CD8-positive, alpha-beta memory T cell (primary cell): ENCODE measurements at regions not wholly inside any gene's neighbourhood (a gene's known extent, or its start where the extent isn't known, plus 50 kb on each side); places are given as distances from the start of the nearest gene placed in this dataset.

Experiments
- CTCF ChIA-PET: fragments of 350-600 bp; sonication (Branson Sonifier 250); formaldehyde crosslinking; loops from one replicate; lab custom pipeline; 2021; ENCODE audit warnings: antibody characterized with exemption; lab: Charles Lee
- POLR2A ChIA-PET: fragments of 350-600 bp; sonication (Branson Sonifier 250); formaldehyde crosslinking; loops from one replicate; lab custom pipeline; 2021; ENCODE audit warnings: antibody characterized with exemption; lab: Charles Lee
- DNase-seq, 5 donors: peaks; one replicate each; pipeline versions ENCODE4 v3.0.0 to v3.0.0-alpha.2; 2020 to 2022; ENCODE audit warnings: mixed read lengths in 1 of 5
- H3K27ac ChIP-seq: one replicate; pipeline ENCODE4 v1.7.0; 2013; ENCODE audit warnings: low read depth, mild to moderate bottlenecking, low read length, moderate library complexity
- H3K27me3 ChIP-seq: 2 replicates; pipeline ENCODE4 v1.7.0; 2013; ENCODE audit warnings: low read length, mild to moderate bottlenecking; ENCODE audit not compliant: insufficient read depth, poor library complexity, severe bottlenecking
- H3K36me3 ChIP-seq: 2 replicates; pipeline ENCODE4 v1.7.0; 2013; ENCODE audit warnings: mild to moderate bottlenecking, low read length, moderate library complexity; ENCODE audit not compliant: insufficient read depth
- H3K4me1 ChIP-seq: 2 replicates; pipeline ENCODE4 v1.7.0; 2013; ENCODE audit warnings: mild to moderate bottlenecking, low read length, moderate library complexity; ENCODE audit not compliant: insufficient read depth
- H3K4me3 ChIP-seq: 2 replicates; pipeline ENCODE4 v1.7.0; 2013; ENCODE audit warnings: mild to moderate bottlenecking, low read length
- H3K9me3 ChIP-seq: 2 replicates; pipeline ENCODE4 v1.7.0; 2013; ENCODE audit warnings: mild to moderate bottlenecking, low read length
- H3K27ac Mint-ChIP-seq, 8 donors: one replicate each; pipeline ENCODE4 v1.8.0; 2020 to 2021; ENCODE audit warnings: mixed read lengths in 8 of 8, mild to moderate bottlenecking in 6 of 8, inconsistent platforms in 3 of 8, moderate library complexity in 3 of 8
- H3K27me3 Mint-ChIP-seq, 2 donors: one replicate each; pipeline ENCODE4 v1.8.0; 2020 to 2021; ENCODE audit warnings: mixed read lengths in 2 of 2, mild to moderate bottlenecking in 1 of 2, moderate library complexity in 1 of 2
- H3K36me3 Mint-ChIP-seq, 3 donors: one replicate each; pipeline ENCODE4 v1.8.0; 2020 to 2021; ENCODE audit warnings: mixed read lengths in 3 of 3, inconsistent platforms in 1 of 3, mild to moderate bottlenecking in 1 of 3
- H3K4me1 Mint-ChIP-seq, 3 donors: one replicate each; pipeline ENCODE4 v1.8.0; 2020 to 2021; ENCODE audit warnings: mixed read lengths in 3 of 3, inconsistent platforms in 1 of 3, mild to moderate bottlenecking in 1 of 3
- H3K4me3 Mint-ChIP-seq, 7 donors: one replicate each; pipeline ENCODE4 v1.8.0; 2020 to 2021; ENCODE audit warnings: mixed read lengths in 7 of 7, mild to moderate bottlenecking in 6 of 7, moderate library complexity in 4 of 7, inconsistent platforms in 2 of 7
- H3K9me3 Mint-ChIP-seq, 5 donors: one replicate each; pipeline ENCODE4 v1.8.0; 2020 to 2022; ENCODE audit warnings: mixed read lengths in 5 of 5, mild to moderate bottlenecking in 3 of 5, moderate library complexity in 2 of 5, inconsistent platforms in 1 of 5

DNA sequence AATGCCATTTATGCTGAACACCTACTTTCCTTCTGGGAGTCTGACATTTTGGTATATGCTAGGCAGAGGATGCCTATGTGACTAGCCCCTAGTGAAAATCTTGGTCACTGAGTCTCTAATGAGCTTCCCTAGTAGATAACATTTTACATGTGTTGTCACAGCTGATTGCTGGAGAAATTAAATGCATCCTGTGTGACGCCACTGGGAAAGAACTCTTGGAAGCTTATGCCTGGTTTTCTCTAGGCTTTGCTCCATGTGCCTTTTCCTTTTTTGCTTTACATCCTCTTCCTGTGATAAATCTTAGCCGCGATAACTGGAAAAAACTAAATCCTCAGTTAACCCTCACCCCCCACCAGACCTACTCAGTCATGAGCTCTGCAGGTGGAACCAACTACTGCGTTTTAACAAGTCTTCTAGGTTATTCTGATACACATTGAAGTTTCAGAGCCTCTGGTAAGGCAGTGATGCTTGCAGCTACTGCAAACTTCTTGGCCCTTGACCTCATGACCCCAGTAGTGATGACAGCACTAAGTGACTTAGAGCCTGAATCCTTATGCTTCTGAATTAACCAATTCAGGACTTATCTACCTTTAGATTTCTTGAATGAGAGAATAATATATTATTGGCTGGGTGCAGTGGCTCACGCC lies 292.4 kb upstream of the SOX14 start:
- DNase-seq, result no peak
- Histone ChIP-seq H3K27ac (no peak overlapping the region), H3K27me3 (no peaks in the 10 kb centered on the region), H3K9me3 (no peaks in the 10 kb centered on the region), H3K4me1 (no peaks in the 10 kb centered on the region), H3K4me3 (no peak overlapping the region), H3K36me3 (no peaks in the 10 kb centered on the region)
- Mint-ChIP-seq H3K4me3 (no peak overlapping the region), H3K36me3 (no peaks in the 10 kb centered on the region), H3K4me1 (no peaks in the 10 kb centered on the region), H3K27ac (no peak overlapping the region), H3K9me3 (peaks cover 0 to 6% (median 4%) of the 10 kb centered on the region in 5 donors), H3K27me3 (peaks cover 0 to 3% of the 10 kb centered on the region in 2 donors)
- ChIA-PET CTCF (no interaction called here), POLR2A (no interaction called here)

- DNase-seq, result no peak
- ChIA-PET CTCF (no interaction called here), POLR2A (no interaction called here)
- peaks cover 0 to 3% of the 10 kb centered on the region in 2 donors for H3K27me3 Mint-ChIP-seq
- H3K36me3 ChIP-seq, result no peaks in the 10 kb centered on the region
- H3K4me3 Mint-ChIP-seq, result no peak overlapping the region
- no peak overlapping the region for H3K27ac ChIP-seq
- no peaks in the 10 kb centered on the region for H3K9me3 ChIP-seq
- H3K27ac Mint-ChIP-seq, result no peak overlapping the region
- no peaks in the 10 kb centered on the region for H3K4me1 ChIP-seq
- H3K27me3 ChIP-seq, result no peaks in the 10 kb centered on the region
- H3K36me3 Mint-ChIP-seq, result no peaks in the 10 kb centered on the region
- H3K4me3 ChIP-seq, result no peak overlapping the region
- peaks cover 4 to 15% (median 7%) of the 10 kb centered on the region in 5 donors for H3K9me3 Mint-ChIP-seq
- no peaks in the 10 kb centered on the region for H3K4me1 Mint-ChIP-seq
Measured at GRCh38 chr3:137477614-137478013, 286.5 kb upstream of the SOX14 start.

- H3K9me3 Mint-ChIP-seq, result peaks cover 2 to 17% (median 3%) of the 10 kb centered on the region in 5 donors
- H3K27me3 ChIP-seq, result no peaks in the 10 kb centered on the region
- no peak overlapping the region for H3K4me3 Mint-ChIP-seq
- H3K4me1 Mint-ChIP-seq, result no peaks in the 10 kb centered on the region
- H3K27ac Mint-ChIP-seq, result no peak overlapping the region
- no peaks in the 10 kb centered on the region for H3K4me1 ChIP-seq
- no peaks in the 10 kb centered on the region for H3K36me3 Mint-ChIP-seq
- no peaks in the 10 kb centered on the region for H3K36me3 ChIP-seq
- POLR2A ChIA-PET, result no interaction called here
- no peak overlapping the region for H3K27ac ChIP-seq
- H3K27me3 Mint-ChIP-seq, result no peaks in the 10 kb centered on the region
- DNase-seq, result no peak
- CTCF ChIA-PET, result no interaction called here
- H3K9me3 ChIP-seq, result no peaks in the 10 kb centered on the region
- no peak overlapping the region for H3K4me3 ChIP-seq
Measured at GRCh38 chr3:137509354-137510045, 254.6 kb upstream of the SOX14 start.

DNA sequence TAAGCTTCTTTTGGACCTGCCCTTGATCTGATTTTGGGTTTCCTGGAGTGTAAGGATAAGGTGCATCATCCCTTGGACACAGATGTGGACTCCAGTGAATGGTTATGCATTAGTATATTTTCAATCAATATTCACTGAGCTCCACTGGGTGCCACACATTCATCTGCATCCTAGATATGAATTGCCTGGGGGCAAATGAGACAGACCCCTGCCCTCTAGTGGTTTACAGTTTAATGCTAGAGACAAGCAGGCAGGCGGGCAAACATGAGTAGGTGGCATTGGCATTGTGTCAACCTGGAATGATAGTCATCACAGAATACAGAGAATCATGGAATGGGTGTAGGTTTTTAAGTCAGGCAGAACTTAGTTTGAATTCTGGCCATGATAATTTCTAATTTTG lies 252.5 kb upstream of the SOX14 start:
- ChIA-PET POLR2A (no interaction called here), CTCF (no interaction called here)
- no peak overlapping the region for H3K4me3 ChIP-seq
- DNase-seq, result no peak
- H3K4me3 Mint-ChIP-seq, result no peak overlapping the region
- no peak overlapping the region for H3K27ac ChIP-seq
- H3K9me3 Mint-ChIP-seq, result peaks cover 0 to 6% (median 3%) of the 10 kb centered on the region in 5 donors
- no peaks in the 10 kb centered on the region for H3K27me3 ChIP-seq
- no peak overlapping the region for H3K27ac Mint-ChIP-seq
- H3K4me1 ChIP-seq, result no peaks in the 10 kb centered on the region
- no peaks in the 10 kb centered on the region for H3K36me3 Mint-ChIP-seq
- H3K9me3 ChIP-seq, result no peaks in the 10 kb centered on the region
- H3K4me1 Mint-ChIP-seq, result no peaks in the 10 kb centered on the region
- H3K27me3 Mint-ChIP-seq, result no peaks in the 10 kb centered on the region
- no peaks in the 10 kb centered on the region for H3K36me3 ChIP-seq

DNA sequence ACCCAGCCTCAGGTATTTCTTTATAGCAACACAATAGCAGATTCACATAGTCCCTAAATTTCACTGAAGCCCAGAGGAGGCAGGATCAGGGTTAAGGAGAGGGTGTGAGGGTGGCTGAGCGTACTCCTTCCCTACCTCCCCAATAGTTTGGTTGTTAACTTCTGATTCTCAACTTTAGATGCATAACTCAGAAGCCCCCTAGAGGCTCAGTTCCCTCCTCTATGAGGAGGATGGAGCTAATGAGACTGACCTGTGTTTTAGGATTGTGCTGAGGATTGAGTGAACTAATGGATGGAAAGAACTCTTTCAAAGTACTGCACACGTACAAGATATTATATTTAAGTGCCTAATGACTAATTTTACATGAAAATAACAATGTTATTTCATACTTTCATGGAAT lies 249.3 kb upstream of the SOX14 start:
- Histone ChIP-seq H3K27me3 (no peaks in the 10 kb centered on the region), H3K36me3 (no peaks in the 10 kb centered on the region), H3K27ac (no peak overlapping the region), H3K9me3 (no peaks in the 10 kb centered on the region), H3K4me3 (no peak overlapping the region), H3K4me1 (no peaks in the 10 kb centered on the region)
- no peaks in the 10 kb centered on the region for H3K36me3 Mint-ChIP-seq
- ChIA-PET CTCF (no interaction called here), POLR2A (no interaction called here)
- DNase-seq, result no peak
- no peak overlapping the region for H3K27ac Mint-ChIP-seq
- no peaks in the 10 kb centered on the region for H3K27me3 Mint-ChIP-seq
- H3K9me3 Mint-ChIP-seq, result peaks cover 0 to 6% (median 4%) of the 10 kb centered on the region in 5 donors
- no peak overlapping the region for H3K4me3 Mint-ChIP-seq
- no peaks in the 10 kb centered on the region for H3K4me1 Mint-ChIP-seq

DNA sequence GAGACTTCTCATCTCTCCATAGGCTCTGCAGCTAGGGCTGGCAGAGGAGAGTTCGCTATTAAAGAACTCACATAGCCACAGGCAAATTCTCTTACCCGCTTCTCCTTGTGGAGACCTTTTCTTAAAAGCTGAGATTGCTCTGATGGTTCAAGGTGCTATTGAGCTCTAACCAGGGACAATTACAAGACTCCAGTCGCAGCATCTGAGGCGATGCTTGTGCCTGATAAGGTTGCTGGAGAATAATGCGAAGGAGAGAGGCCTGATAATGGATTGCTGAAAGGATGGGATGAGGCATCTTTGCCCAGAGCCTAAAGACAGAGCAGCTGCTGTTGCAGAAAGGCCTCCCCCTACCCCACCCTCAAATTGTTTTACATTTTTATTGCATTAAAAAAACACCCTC lies 244.5 kb upstream of the SOX14 start:
- Mint-ChIP-seq H3K27ac (no peak overlapping the region), H3K27me3 (no peaks in the 10 kb centered on the region), H3K36me3 (no peaks in the 10 kb centered on the region), H3K4me1 (no peaks in the 10 kb centered on the region), H3K9me3 (peaks cover 0 to 8% (median 0%) of the 10 kb centered on the region in 5 donors), H3K4me3 (no peak overlapping the region)
- ChIA-PET POLR2A (no interaction called here), CTCF (no interaction called here)
- H3K36me3 ChIP-seq, result no peaks in the 10 kb centered on the region
- no peak overlapping the region for H3K4me3 ChIP-seq
- no peaks in the 10 kb centered on the region for H3K9me3 ChIP-seq
- no peaks in the 10 kb centered on the region for H3K4me1 ChIP-seq
- no peak for DNase-seq
- no peaks in the 10 kb centered on the region for H3K27me3 ChIP-seq
- no peak overlapping the region for H3K27ac ChIP-seq

- Mint-ChIP-seq H3K4me1 (no peaks in the 10 kb centered on the region), H3K27ac (no peak overlapping the region), H3K36me3 (no peaks in the 10 kb centered on the region), H3K27me3 (no peaks in the 10 kb centered on the region), H3K9me3 (peaks cover 0 to 4% (median 0%) of the 10 kb centered on the region in 5 donors), H3K4me3 (no peak overlapping the region)
- H3K36me3 ChIP-seq, result no peaks in the 10 kb centered on the region
- ChIA-PET CTCF (no interaction called here), POLR2A (no interaction called here)
- H3K27ac ChIP-seq, result no peak overlapping the region
- no peak overlapping the region for H3K4me3 ChIP-seq
- H3K9me3 ChIP-seq, result no peaks in the 10 kb centered on the region
- no peak for DNase-seq
- no peaks in the 10 kb centered on the region for H3K4me1 ChIP-seq
- no peaks in the 10 kb centered on the region for H3K27me3 ChIP-seq
Measured at GRCh38 chr3:137524751-137525150, 239.4 kb upstream of the SOX14 start.

DNA sequence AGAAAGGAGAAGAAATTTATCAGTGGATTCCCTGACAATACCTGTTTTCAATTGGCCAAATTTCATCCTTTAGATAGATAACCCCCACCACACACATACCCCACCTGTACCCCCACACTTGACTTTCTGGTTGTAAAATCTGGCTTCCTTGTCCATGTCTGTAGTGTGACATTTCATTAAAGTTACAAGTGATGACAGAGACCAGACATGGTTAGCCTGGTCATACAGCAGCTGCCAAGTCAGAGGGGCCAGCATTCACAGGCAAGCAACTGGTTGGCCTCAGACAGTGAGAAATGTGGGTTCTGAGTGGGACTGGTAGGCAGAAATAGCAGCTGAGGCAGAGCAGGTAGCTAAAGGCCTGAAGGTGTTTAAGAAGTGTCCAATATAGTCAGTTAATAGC lies 238.6 kb upstream of the SOX14 start:
- no peaks in the 10 kb centered on the region for H3K36me3 ChIP-seq
- H3K27me3 ChIP-seq, result no peaks in the 10 kb centered on the region
- H3K27ac ChIP-seq, result no peak overlapping the region
- peaks cover 0 to 2% (median 0%) of the 10 kb centered on the region in 5 donors for H3K9me3 Mint-ChIP-seq
- no peak overlapping the region for H3K27ac Mint-ChIP-seq
- no peaks in the 10 kb centered on the region for H3K4me1 Mint-ChIP-seq
- H3K36me3 Mint-ChIP-seq, result no peaks in the 10 kb centered on the region
- no peaks in the 10 kb centered on the region for H3K4me1 ChIP-seq
- POLR2A ChIA-PET, result no interaction called here
- CTCF ChIA-PET, result no interaction called here
- no peaks in the 10 kb centered on the region for H3K27me3 Mint-ChIP-seq
- DNase-seq, result no peak
- no peak overlapping the region for H3K4me3 ChIP-seq
- H3K9me3 ChIP-seq, result no peaks in the 10 kb centered on the region
- H3K4me3 Mint-ChIP-seq, result no peak overlapping the region
